H1 (cell line): ENCODE measurements at regions not wholly inside any gene's neighbourhood (a gene's known extent, or its start where the extent isn't known, plus 50 kb on each side); places are given as distances from the start of the nearest gene placed in this dataset.
"Not testable (repeated sequence)": the region's sequence is repeated elsewhere in the genome, so short reads cannot be mapped to it uniquely, and the experiment has no call there.

ENCODE experiments used
- BRCA1 ChIP-seq: IDR thresholded peaks from 2 replicates; pipeline ENCODE4 v1.6.1; 2012; ENCODE audit warnings: low read depth, low read length, improper control_type of control experiment
- CEBPB ChIP-seq: IDR thresholded peaks from 2 replicates; pipeline ENCODE4 v1.6.1; 2012; ENCODE audit warnings: low read depth, low read length
- FOSL1 ChIP-seq: IDR thresholded peaks from 2 replicates; pipeline ENCODE4 v1.6.1; 2011; ENCODE audit warnings: mild to moderate bottlenecking, low read depth, low read length, moderate library complexity; ENCODE audit not compliant: insufficient read depth
- JUND ChIP-seq: IDR thresholded peaks from 2 replicates; pipeline ENCODE4 v1.6.1; 2011; ENCODE audit warnings: mild to moderate bottlenecking, improper control_type of control experiment, low read length
- MAX ChIP-seq: IDR thresholded peaks from 2 replicates; pipeline ENCODE4 v1.6.1; 2012; ENCODE audit warnings: inconsistent platforms
- POLR2A ChIP-seq, 2 experiments: IDR thresholded peaks; 1 replicate in 1 of 2; 2 replicates in 1 of 2; pipeline ENCODE4 v1.6.1; 2011; ENCODE audit warnings: low read depth in 2 of 2, low read length in 2 of 2, mild to moderate bottlenecking in 2 of 2; ENCODE audit errors: control extremely low read depth in 1 of 2
- RAD21 ChIP-seq, 2 experiments: IDR thresholded peaks in 1 of 2; conservative IDR thresholded peaks in 1 of 2; 2 replicates each; pipeline ENCODE4 v1.6.1; 2011; ENCODE audit warnings: low read depth in 2 of 2, low read length in 2 of 2, improper control_type of control experiment in 1 of 2, inconsistent platforms in 1 of 2, mild to moderate bottlenecking in 1 of 2, moderate library complexity in 1 of 2
- TAF1 ChIP-seq: IDR thresholded peaks from 2 replicates; pipeline ENCODE4 v1.6.1; 2011; ENCODE audit warnings: mild to moderate bottlenecking, low read depth, low read length
- TCF12 ChIP-seq: IDR thresholded peaks from 2 replicates; pipeline ENCODE4 v1.6.1; 2011; ENCODE audit warnings: low read depth, mild to moderate bottlenecking, low read length
- TF ChIP-seq, protein P1 (sequence below), 3 experiments: IDR thresholded peaks; 1 replicate in 2 of 3; 2 replicates in 1 of 3; pipeline versions ENCODE4 v1.5.1 to v1.6.1; 2011; ENCODE audit warnings: low read length in 3 of 3, mild to moderate bottlenecking in 3 of 3, inconsistent platforms in 2 of 3, low read depth in 1 of 3, moderate library complexity in 1 of 3; ENCODE audit not compliant: insufficient read depth in 1 of 3; ENCODE audit errors: control extremely low read depth in 1 of 3
- TF ChIP-seq, protein P2 (sequence below): IDR thresholded peaks from 2 replicates; pipeline ENCODE4 v1.6.1; 2011; ENCODE audit warnings: low read depth, mild to moderate bottlenecking, low read length; ENCODE audit not compliant: insufficient read depth

- TF ChIP-seq, protein P1, sequence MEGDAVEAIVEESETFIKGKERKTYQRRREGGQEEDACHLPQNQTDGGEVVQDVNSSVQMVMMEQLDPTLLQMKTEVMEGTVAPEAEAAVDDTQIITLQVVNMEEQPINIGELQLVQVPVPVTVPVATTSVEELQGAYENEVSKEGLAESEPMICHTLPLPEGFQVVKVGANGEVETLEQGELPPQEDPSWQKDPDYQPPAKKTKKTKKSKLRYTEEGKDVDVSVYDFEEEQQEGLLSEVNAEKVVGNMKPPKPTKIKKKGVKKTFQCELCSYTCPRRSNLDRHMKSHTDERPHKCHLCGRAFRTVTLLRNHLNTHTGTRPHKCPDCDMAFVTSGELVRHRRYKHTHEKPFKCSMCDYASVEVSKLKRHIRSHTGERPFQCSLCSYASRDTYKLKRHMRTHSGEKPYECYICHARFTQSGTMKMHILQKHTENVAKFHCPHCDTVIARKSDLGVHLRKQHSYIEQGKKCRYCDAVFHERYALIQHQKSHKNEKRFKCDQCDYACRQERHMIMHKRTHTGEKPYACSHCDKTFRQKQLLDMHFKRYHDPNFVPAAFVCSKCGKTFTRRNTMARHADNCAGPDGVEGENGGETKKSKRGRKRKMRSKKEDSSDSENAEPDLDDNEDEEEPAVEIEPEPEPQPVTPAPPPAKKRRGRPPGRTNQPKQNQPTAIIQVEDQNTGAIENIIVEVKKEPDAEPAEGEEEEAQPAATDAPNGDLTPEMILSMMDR (IDR thresholded peaks at IDR 0.05; ENCODE audit: control extremely low read depth in 1 of 3, insufficient read depth in 1 of 3, low read depth in 1 of 3, low read length in 3 of 3) = not testable (repeated sequence)
- not testable (repeated sequence) for TF ChIP-seq JUND; FOSL1; CEBPB; POLR2A (IDR thresholded peaks at IDR 0.05; ENCODE audit: control extremely low read depth in 1 of 2, low read depth in 2 of 2, low read length in 2 of 2); RAD21 (IDR thresholded peaks at IDR 0.05 in 1 of 2, conservative IDR thresholded peaks at IDR 0.05 in 1 of 2; ENCODE audit: low read depth in 2 of 2, low read length in 2 of 2); TCF12; BRCA1; TAF1; MAX
- TF ChIP-seq, protein P2, sequence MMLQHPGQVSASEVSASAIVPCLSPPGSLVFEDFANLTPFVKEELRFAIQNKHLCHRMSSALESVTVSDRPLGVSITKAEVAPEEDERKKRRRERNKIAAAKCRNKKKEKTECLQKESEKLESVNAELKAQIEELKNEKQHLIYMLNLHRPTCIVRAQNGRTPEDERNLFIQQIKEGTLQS = not testable (repeated sequence)
These were observed 103.5 kb upstream of the ADRA1B start for GRCh38 chr5:159812759-159813158.
